ENCODE measurements at regions not wholly inside any gene's neighbourhood (a gene's known extent, or its start where the extent isn't known, plus 50 kb on each side); places are given as distances from the start of the nearest gene placed in this dataset.

DNA sequence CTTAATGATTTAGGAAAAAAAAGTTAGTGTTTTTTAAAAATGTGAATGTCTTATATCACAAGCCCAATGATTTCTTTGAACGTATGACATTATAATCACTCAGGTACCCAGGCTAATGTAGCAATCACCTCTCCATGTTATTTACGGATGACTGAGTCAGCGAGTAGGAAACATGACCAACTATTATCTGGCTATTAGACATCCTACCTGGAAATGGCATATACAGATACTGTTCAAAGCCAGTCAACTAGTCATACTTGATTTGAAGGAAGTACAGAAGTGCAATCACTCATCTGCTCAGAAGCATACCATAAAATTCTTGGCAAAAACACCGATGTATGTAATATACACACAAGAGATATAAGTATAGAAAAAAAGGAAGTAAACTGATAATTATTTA, 732.5 kb downstream of the ARAP2 start:
- no peaks in the 10 kb centered on the region for H3K4me1 ChIP-seq (ENCODE audit: control insufficient read depth in 1 of 2, insufficient read depth in 2 of 2, low read length in 2 of 2)
- H3K9me3 ChIP-seq (ENCODE audit: control insufficient read depth in 1 of 2, low read length in 2 of 2): no peaks in the 10 kb centered on the region
- no peak overlapping the region for H3K4me3 ChIP-seq (ENCODE audit: low read depth in 1 of 2, low read length in 2 of 2)
- H3K36me3 ChIP-seq (ENCODE audit: control insufficient read depth in 1 of 2, insufficient read depth in 2 of 2, low read length in 2 of 2): no peaks in the 10 kb centered on the region
- H3K27me3 ChIP-seq (ENCODE audit: low read depth, low read length): no peaks in the 10 kb centered on the region
- H3K27ac ChIP-seq (ENCODE audit: low read length): no peak overlapping the region

DNA sequence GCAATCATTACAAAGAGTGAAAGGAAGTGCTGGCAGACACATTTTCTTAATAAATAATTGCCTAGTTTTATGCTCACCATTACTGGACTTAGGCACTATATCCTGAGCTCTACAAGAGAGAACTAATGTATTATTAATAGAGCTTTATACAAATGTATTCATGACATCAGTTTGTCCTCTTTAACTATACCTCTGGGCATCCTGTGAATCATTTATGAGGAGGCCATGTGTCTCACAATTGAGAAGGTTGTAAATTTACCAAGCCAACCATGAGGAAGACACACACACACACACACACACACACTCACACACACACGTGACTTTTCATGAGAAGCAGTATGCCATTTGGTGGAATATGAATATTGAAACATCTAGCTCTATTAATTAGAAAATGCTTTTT, 728.2 kb downstream of the ARAP2 start:
- Histone ChIP-seq H3K36me3 (ENCODE audit: control insufficient read depth in 1 of 2, insufficient read depth in 2 of 2, low read length in 2 of 2) (no peaks in the 10 kb centered on the region), H3K4me3 (ENCODE audit: low read depth in 1 of 2, low read length in 2 of 2) (no peak overlapping the region), H3K4me1 (ENCODE audit: control insufficient read depth in 1 of 2, insufficient read depth in 2 of 2, low read length in 2 of 2) (no peaks in the 10 kb centered on the region), H3K9me3 (ENCODE audit: control insufficient read depth in 1 of 2, low read length in 2 of 2) (no peaks in the 10 kb centered on the region), H3K27ac (ENCODE audit: low read length) (no peak overlapping the region), H3K27me3 (ENCODE audit: low read depth, low read length) (no peaks in the 10 kb centered on the region)

DNA sequence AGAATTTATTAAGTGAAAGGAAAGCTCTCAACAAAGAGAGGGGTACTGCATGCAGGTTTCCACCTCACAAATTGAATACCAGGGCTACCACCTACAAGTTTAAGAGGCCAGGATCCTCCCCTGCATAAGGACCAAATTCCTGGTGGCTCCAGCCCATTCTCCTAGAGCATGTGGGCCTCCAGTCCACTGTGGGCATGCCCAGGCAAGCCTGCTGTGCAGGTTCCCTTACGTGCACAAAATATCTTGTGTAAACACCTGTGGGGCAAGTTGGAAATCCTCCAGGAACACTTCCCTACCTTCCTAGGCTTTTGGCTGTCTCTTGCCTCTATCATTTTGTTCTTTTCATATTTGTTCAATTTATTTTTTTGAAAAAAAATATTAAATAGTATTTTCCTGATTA, 724.3 kb downstream of the ARAP2 start:
- Histone ChIP-seq H3K27me3 (ENCODE audit: low read depth, low read length) (no peaks in the 10 kb centered on the region), H3K4me1 (ENCODE audit: control insufficient read depth in 1 of 2, insufficient read depth in 2 of 2, low read length in 2 of 2) (no peaks in the 10 kb centered on the region), H3K27ac (ENCODE audit: low read length) (no peak overlapping the region), H3K4me3 (ENCODE audit: low read depth in 1 of 2, low read length in 2 of 2) (no peak overlapping the region), H3K9me3 (ENCODE audit: control insufficient read depth in 1 of 2, low read length in 2 of 2) (peaks cover 0 to 2% of the 10 kb centered on the region in 2 donors), H3K36me3 (ENCODE audit: control insufficient read depth in 1 of 2, insufficient read depth in 2 of 2, low read length in 2 of 2) (no peaks in the 10 kb centered on the region)

DNA sequence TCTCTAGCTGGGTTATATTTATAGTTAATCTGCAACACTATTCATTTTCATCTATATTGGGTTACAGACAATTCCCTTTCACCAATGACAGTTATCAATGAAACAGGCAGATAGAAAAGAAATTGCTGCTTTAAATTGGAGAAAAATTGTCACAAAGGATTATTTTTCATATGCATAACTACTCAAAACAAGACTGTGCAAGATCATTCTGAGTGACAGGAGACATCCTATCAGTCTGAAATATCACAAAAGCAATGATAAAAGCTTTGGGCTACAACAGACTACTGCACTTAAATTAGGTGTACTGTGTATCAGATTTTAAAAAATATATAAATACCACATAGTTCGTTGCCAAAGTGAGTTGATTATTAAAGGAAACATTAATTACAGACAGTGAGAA, 722.6 kb downstream of the ARAP2 start:
- peaks cover 0 to 3% of the 10 kb centered on the region in 2 donors for H3K9me3 ChIP-seq (ENCODE audit: control insufficient read depth in 1 of 2, low read length in 2 of 2)
- H3K4me3 ChIP-seq (ENCODE audit: low read depth in 1 of 2, low read length in 2 of 2): no peak overlapping the region
- H3K36me3 ChIP-seq (ENCODE audit: control insufficient read depth in 1 of 2, insufficient read depth in 2 of 2, low read length in 2 of 2): no peaks in the 10 kb centered on the region
- H3K27ac ChIP-seq (ENCODE audit: low read length): no peak overlapping the region
- no peaks in the 10 kb centered on the region for H3K27me3 ChIP-seq (ENCODE audit: low read depth, low read length)
- H3K4me1 ChIP-seq (ENCODE audit: control insufficient read depth in 1 of 2, insufficient read depth in 2 of 2, low read length in 2 of 2): no peaks in the 10 kb centered on the region

DNA sequence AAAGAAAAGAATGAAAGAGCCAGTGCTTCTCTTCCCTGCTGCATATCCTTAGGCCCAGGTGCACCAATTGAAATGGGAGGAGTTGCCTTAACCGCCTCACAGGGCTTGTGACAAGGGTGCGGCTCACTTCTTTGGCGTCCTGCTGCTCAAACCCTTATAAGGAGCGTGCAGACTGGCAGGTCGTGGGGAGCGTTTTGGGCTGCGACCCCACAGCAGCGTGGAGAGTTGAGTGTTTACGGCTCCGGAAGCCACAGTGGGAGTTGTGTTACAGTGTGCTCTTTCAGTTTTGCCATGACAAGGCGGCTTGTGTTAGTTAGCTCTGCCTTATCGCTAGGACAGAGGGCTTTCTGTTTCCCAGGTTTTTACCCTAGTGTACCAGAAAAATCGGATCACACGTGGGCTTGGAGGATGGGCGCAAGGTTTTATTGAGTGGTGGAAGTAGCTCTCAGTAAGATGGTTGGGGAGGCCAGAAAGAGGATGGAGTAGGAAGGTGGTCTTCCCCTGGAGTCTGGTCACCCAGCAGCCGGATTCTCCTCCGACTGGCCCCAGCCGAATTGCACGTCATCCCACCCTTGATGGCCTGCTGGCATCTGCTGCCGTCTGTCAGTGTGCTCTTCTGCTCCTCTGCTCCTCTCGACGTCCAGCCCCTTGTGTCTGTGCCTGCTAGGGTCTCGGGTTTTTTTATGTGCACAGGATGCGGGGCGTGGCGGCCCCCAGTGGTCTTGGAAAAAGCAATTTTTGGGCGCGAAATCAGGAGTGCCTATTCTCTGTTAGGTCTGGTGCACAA, 718.9 kb downstream of the ARAP2 start:
- Histone ChIP-seq H3K4me1 (ENCODE audit: control insufficient read depth in 1 of 2, insufficient read depth in 2 of 2, low read length in 2 of 2) (no peaks in the 10 kb centered on the region), H3K27me3 (ENCODE audit: low read depth, low read length) (no peaks in the 10 kb centered on the region), H3K9me3 (ENCODE audit: control insufficient read depth in 1 of 2, low read length in 2 of 2) (peaks cover 0 to 3% of the 10 kb centered on the region in 2 donors), H3K36me3 (ENCODE audit: control insufficient read depth in 1 of 2, insufficient read depth in 2 of 2, low read length in 2 of 2) (no peaks in the 10 kb centered on the region), H3K4me3 (ENCODE audit: low read depth in 1 of 2, low read length in 2 of 2) (no peak overlapping the region), H3K27ac (ENCODE audit: low read length) (no peak overlapping the region)

DNA sequence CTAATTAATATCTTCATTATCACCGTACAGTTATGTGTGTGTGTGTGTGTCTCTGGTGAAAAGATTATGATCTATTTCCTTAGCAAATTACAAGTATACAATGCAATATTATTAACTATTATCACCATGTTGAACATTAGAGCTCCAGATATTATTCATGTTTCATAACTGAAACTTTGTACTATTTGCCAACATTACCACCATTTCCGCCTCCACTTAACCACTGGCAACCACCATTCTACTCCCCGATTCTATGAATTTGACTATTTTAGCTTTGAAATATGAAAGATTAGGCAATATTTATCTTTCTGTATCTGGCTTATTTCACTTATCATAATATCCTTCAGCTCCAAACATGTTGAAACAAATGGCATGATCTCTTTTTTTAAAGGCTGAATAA, 717.9 kb downstream of the ARAP2 start:
- H3K9me3 ChIP-seq (ENCODE audit: control insufficient read depth in 1 of 2, low read length in 2 of 2): peaks cover 0 to 3% of the 10 kb centered on the region in 2 donors
- no peaks in the 10 kb centered on the region for H3K27me3 ChIP-seq (ENCODE audit: low read depth, low read length)
- H3K4me3 ChIP-seq (ENCODE audit: low read depth in 1 of 2, low read length in 2 of 2): no peak overlapping the region
- H3K4me1 ChIP-seq (ENCODE audit: control insufficient read depth in 1 of 2, insufficient read depth in 2 of 2, low read length in 2 of 2): no peaks in the 10 kb centered on the region
- H3K27ac ChIP-seq (ENCODE audit: low read length): no peak overlapping the region
- no peaks in the 10 kb centered on the region for H3K36me3 ChIP-seq (ENCODE audit: control insufficient read depth in 1 of 2, insufficient read depth in 2 of 2, low read length in 2 of 2)

DNA sequence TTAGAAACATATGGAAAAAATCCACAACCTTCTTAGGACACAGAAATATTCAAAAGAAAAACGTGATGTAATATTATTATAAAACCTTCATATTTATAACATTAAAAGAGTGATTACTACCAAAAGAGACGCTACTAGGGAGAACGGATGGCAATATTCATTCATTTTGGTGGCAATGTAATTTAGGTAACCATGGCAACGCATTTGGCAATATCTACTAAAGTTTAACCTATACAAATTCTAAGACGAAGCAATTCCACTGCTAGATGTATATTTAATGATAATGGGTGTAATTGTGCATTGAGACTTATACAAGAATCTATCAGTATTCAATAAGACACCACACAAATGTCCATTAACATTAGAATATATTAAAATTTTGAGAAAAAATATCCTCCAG, 709.4 kb downstream of the ARAP2 start:
- H3K9me3 ChIP-seq (ENCODE audit: control insufficient read depth in 1 of 2, low read length in 2 of 2): no peaks in the 10 kb centered on the region
- H3K4me3 ChIP-seq (ENCODE audit: low read depth in 1 of 2, low read length in 2 of 2): no peak overlapping the region
- no peaks in the 10 kb centered on the region for H3K27me3 ChIP-seq (ENCODE audit: low read depth, low read length)
- H3K36me3 ChIP-seq (ENCODE audit: control insufficient read depth in 1 of 2, insufficient read depth in 2 of 2, low read length in 2 of 2): no peaks in the 10 kb centered on the region
- H3K27ac ChIP-seq (ENCODE audit: low read length): no peak overlapping the region
- no peaks in the 10 kb centered on the region for H3K4me1 ChIP-seq (ENCODE audit: control insufficient read depth in 1 of 2, insufficient read depth in 2 of 2, low read length in 2 of 2)

DNA sequence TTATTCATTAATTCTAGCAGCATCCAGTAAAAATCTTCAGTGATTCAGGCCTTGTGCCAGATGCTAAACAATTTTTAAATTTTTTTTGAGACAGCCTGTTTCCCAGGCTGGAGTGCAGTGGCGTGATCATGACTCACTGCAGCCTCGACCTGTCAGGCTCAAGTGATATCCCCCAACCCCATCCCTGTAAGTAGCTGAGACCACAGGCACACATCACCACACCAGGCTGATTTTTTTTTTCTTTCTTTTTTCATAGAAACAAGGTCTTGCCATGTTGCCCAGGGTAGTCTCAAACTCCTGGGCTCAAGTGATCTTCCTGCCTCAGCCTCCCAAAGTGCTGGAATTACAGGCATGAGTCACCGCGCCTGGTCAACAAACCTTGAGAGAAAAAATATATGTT, 705.5 kb downstream of the ARAP2 start:
- H3K27ac ChIP-seq (ENCODE audit: low read length): no peak overlapping the region
- no peaks in the 10 kb centered on the region for H3K4me1 ChIP-seq (ENCODE audit: control insufficient read depth in 1 of 2, insufficient read depth in 2 of 2, low read length in 2 of 2)
- H3K27me3 ChIP-seq (ENCODE audit: low read depth, low read length): no peaks in the 10 kb centered on the region
- H3K36me3 ChIP-seq (ENCODE audit: control insufficient read depth in 1 of 2, insufficient read depth in 2 of 2, low read length in 2 of 2): no peaks in the 10 kb centered on the region
- H3K9me3 ChIP-seq (ENCODE audit: control insufficient read depth in 1 of 2, low read length in 2 of 2): peaks cover 0 to 10% of the 10 kb centered on the region in 2 donors
- H3K4me3 ChIP-seq (ENCODE audit: low read depth in 1 of 2, low read length in 2 of 2): no peak overlapping the region

DNA sequence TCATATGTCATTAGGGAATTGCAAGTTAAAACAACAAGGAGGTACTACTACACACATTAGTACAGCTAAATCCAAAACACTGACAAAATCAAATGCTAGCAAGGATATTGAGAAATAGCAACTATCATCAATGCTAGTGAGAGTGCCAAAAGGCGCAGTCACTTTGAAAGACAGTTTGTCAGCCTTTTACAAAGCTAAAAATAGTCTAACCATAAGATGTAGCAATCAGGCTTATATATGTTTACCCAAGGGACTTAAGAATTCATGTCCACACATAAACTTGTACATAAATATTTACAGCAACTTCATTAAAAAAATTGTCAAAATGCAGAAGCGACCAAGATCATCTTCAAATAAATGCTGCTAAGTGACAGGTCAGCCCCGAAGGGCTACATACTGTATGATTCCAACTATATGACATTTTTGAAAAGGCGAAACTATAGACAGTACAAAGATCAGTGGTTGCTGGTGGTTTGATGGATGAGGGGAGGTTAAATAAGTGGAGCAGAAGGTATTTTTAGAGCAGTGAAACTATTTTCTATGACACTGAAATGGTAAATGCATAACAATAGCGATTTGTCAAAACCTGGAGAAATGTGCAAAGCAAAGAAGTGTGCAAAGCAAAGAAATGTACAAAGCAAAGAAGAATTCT, 704.8 kb downstream of the ARAP2 start:
- Histone ChIP-seq H3K9me3 (ENCODE audit: control insufficient read depth in 1 of 2, low read length in 2 of 2) (peaks cover 0 to 10% of the 10 kb centered on the region in 2 donors), H3K4me3 (ENCODE audit: low read depth in 1 of 2, low read length in 2 of 2) (no peak overlapping the region), H3K27ac (ENCODE audit: low read length) (no peak overlapping the region), H3K4me1 (ENCODE audit: control insufficient read depth in 1 of 2, insufficient read depth in 2 of 2, low read length in 2 of 2) (no peaks in the 10 kb centered on the region), H3K36me3 (ENCODE audit: control insufficient read depth in 1 of 2, insufficient read depth in 2 of 2, low read length in 2 of 2) (no peaks in the 10 kb centered on the region), H3K27me3 (ENCODE audit: low read depth, low read length) (no peaks in the 10 kb centered on the region)

DNA sequence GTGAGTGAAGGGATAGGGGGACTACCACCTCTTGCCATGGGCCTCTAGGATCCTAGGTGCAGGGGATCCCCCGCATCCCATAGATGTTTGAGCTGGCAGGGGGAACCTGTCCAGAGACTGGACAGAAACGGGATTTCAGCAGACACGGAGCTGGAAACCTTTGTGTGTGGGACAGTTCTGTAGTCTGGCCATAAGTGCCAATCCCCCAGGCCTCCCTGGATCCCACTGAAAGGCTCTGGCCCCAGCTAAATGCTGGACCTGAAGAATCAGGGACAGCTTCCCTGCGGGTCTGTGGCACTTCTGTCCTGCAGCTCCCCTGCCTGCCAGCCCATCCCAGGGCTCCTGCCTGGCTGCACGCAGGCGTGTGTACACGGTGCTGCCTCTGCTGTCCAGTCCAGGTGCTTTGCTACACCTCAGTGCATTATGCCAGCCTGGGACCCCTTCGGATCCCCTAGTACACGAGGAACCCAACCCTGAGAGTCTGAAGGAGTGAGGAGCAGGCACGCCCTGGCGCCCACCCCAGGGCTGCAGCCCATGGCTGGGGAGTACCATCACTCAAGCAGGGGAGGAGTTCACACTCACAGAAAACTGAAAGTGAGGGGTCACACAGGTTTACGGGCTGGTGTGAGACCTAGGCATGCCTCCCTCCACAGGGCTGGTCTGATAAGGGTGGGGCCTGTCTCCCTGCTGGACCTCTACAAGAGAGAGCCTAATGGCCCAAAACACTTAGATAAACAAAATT, 703.0 kb downstream of the ARAP2 start:
- no peak overlapping the region for H3K27ac ChIP-seq (ENCODE audit: low read length)
- H3K9me3 ChIP-seq (ENCODE audit: control insufficient read depth in 1 of 2, low read length in 2 of 2): peaks cover 0 to 10% of the 10 kb centered on the region in 2 donors
- H3K27me3 ChIP-seq (ENCODE audit: low read depth, low read length): no peaks in the 10 kb centered on the region
- no peak overlapping the region for H3K4me3 ChIP-seq (ENCODE audit: low read depth in 1 of 2, low read length in 2 of 2)
- no peaks in the 10 kb centered on the region for H3K4me1 ChIP-seq (ENCODE audit: control insufficient read depth in 1 of 2, insufficient read depth in 2 of 2, low read length in 2 of 2)
- no peaks in the 10 kb centered on the region for H3K36me3 ChIP-seq (ENCODE audit: control insufficient read depth in 1 of 2, insufficient read depth in 2 of 2, low read length in 2 of 2)

DNA sequence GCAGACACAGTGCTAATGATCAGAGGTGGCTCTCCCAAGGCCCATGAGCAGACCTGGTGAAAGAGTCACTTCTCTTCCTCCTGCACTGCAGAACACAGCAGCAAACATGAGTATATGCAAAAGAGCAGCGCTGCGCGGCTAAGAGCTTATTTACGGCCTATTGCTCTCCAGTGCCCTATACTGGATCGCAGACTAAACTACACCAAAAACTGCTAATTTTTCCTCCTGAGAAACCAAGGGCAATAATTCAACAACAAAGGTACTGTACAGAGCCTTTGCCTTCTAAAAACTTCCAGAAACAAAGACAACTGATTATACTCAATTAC, 702.5 kb downstream of the ARAP2 start:
- Histone ChIP-seq H3K9me3 (ENCODE audit: control insufficient read depth in 1 of 2, low read length in 2 of 2) (peaks cover 0 to 10% of the 10 kb centered on the region in 2 donors), H3K27ac (ENCODE audit: low read length) (no peak overlapping the region), H3K4me1 (ENCODE audit: control insufficient read depth in 1 of 2, insufficient read depth in 2 of 2, low read length in 2 of 2) (no peaks in the 10 kb centered on the region), H3K27me3 (ENCODE audit: low read depth, low read length) (no peaks in the 10 kb centered on the region), H3K4me3 (ENCODE audit: low read depth in 1 of 2, low read length in 2 of 2) (no peak overlapping the region), H3K36me3 (ENCODE audit: control insufficient read depth in 1 of 2, insufficient read depth in 2 of 2, low read length in 2 of 2) (no peaks in the 10 kb centered on the region)
